GM23338 (cell line): ENCODE measurements at regions not wholly inside any gene's neighbourhood (a gene's known extent, or its start where the extent isn't known, plus 50 kb on each side); places are given as distances from the start of the nearest gene placed in this dataset.

Experiments
- ATAC-seq: fragments of 200-7000 bp; cut with Tn5 transposase; 3 replicates; pipeline ENCODE4 v1.9.1; 2020
- DNase-seq: peaks from one replicate; pipeline ENCODE4 v3.0.0-alpha.2; 2015; ENCODE audit warnings: low spot score
- H2AFZ ChIP-seq: fragments of 200-600 bp; sonication (generic); 2 replicates; pipeline ENCODE4 v1.8.0; 2016; ENCODE audit warnings: antibody characterized with exemption, mild to moderate bottlenecking, moderate library complexity
- H3F3A ChIP-seq: fragments of 200-600 bp; sonication (generic); replicated peaks from 2 replicates; pipeline ENCODE4 v1.8.0; 2017; ENCODE audit warnings: antibody characterized with exemption, mixed run types, low read depth
- H3K27ac ChIP-seq: fragments of 200-600 bp; sonication (generic); 2 replicates; pipeline ENCODE4 v1.6.1; 2016; ENCODE audit warnings: low read depth
- H3K27me3 ChIP-seq: fragments of 200-600 bp; sonication (generic); 2 replicates; pipeline ENCODE4 v1.8.0; 2016; ENCODE audit warnings: mild to moderate bottlenecking, mixed run types, moderate library complexity; ENCODE audit not compliant: insufficient read depth
- H3K36me3 ChIP-seq: fragments of 200-600 bp; sonication (generic); 2 replicates; pipeline ENCODE4 v1.8.0; 2016; ENCODE audit warnings: mild to moderate bottlenecking; ENCODE audit not compliant: insufficient read depth
- H3K4me1 ChIP-seq: fragments of 200-600 bp; sonication (generic); 2 replicates; pipeline ENCODE4 v1.8.0; 2016; ENCODE audit warnings: mild to moderate bottlenecking, moderate library complexity; ENCODE audit not compliant: insufficient read depth
- H3K4me2 ChIP-seq: fragments of 200-600 bp; sonication (generic); 2 replicates; pipeline ENCODE4 v1.7.1; 2017; ENCODE audit warnings: mixed run types
- H3K4me3 ChIP-seq: fragments of 200-600 bp; sonication (generic); 2 replicates; pipeline ENCODE4 v1.6.1; 2016; ENCODE audit warnings: mixed run types
- H3K79me2 ChIP-seq: fragments of 200-600 bp; sonication (generic); replicated peaks from 2 replicates; pipeline ENCODE4 v1.8.0; 2017; ENCODE audit warnings: mild to moderate bottlenecking; ENCODE audit not compliant: insufficient read depth
- H3K9me2 ChIP-seq: fragments of 200-600 bp; sonication (generic); 2 replicates; pipeline ENCODE4 v1.8.0; 2017; ENCODE audit not compliant: insufficient read depth
- H4K20me1 ChIP-seq: fragments of 200-600 bp; sonication (generic); replicated peaks from 2 replicates; pipeline ENCODE4 v1.8.0; 2017; ENCODE audit warnings: mild to moderate bottlenecking; ENCODE audit not compliant: insufficient read depth
- H3K27ac Mint-ChIP-seq: 2 replicates; pipeline ENCODE4 v1.8.0; 2020; ENCODE audit warnings: inconsistent platforms, mild to moderate bottlenecking, moderate library complexity, mixed read lengths
- H3K27me3 Mint-ChIP-seq: 3 replicates; pipeline ENCODE4 v1.8.0; 2022; ENCODE audit warnings: low read depth, mild to moderate bottlenecking, moderate library complexity, mixed read lengths, inconsistent platforms; ENCODE audit not compliant: insufficient read depth, poor library complexity
- H3K36me3 Mint-ChIP-seq: 3 replicates; pipeline ENCODE4 v1.8.0; 2021; ENCODE audit warnings: low read depth, mild to moderate bottlenecking, inconsistent platforms, moderate library complexity, mixed read lengths
- H3K4me1 Mint-ChIP-seq: 3 replicates; pipeline ENCODE4 v1.8.0; 2020; ENCODE audit warnings: mild to moderate bottlenecking, inconsistent platforms, mixed read lengths
- H3K4me3 Mint-ChIP-seq: 3 replicates; pipeline ENCODE4 v1.8.0; 2021; ENCODE audit warnings: moderate library complexity, mild to moderate bottlenecking, inconsistent platforms, mixed read lengths
- H3K9me3 Mint-ChIP-seq: 3 replicates; pipeline ENCODE4 v1.8.0; 2020; ENCODE audit warnings: moderate library complexity, mild to moderate bottlenecking, inconsistent platforms, mixed read lengths
- CREB1 ChIP-seq: fragments of 250-450 bp; sonication (Bioruptor Pico); IDR thresholded peaks from 2 replicates; pipeline ENCODE4 v1.5.0; 2020; ENCODE audit warnings: low read depth, mild to moderate bottlenecking, moderate library complexity
- CTCF ChIP-seq, 2 experiments: fragments of 200-600 bp in 1 of 2; sonication (generic) in 1 of 2; conservative IDR thresholded peaks; 2 replicates each; pipeline versions ENCODE4 v1.5.1 to v1.6.1; 2016 to 2017; ENCODE audit warnings: antibody characterized with exemption in 2 of 2, low read depth in 2 of 2, mild to moderate bottlenecking in 2 of 2, moderate library complexity in 1 of 2
- EZH2 ChIP-seq: fragments of 200-600 bp; sonication (generic); IDR thresholded peaks from one replicate; pipeline ENCODE4 v1.8.0; 2017; ENCODE audit warnings: antibody characterized with exemption, mild to moderate bottlenecking, low read depth; ENCODE audit not compliant: unreplicated experiment
- EZH2phosphoT487 ChIP-seq: fragments of 200-600 bp; sonication (generic); IDR thresholded peaks from one replicate; pipeline ENCODE4 v1.8.1; 2018; ENCODE audit warnings: antibody characterized with exemption; ENCODE audit not compliant: unreplicated experiment
- JUNB ChIP-seq: IDR thresholded peaks from one replicate; pipeline ENCODE4 v1.6.1; 2016; ENCODE audit warnings: antibody characterized with exemption; ENCODE audit not compliant: unreplicated experiment
- NANOG ChIP-seq: IDR thresholded peaks from 2 replicates; pipeline ENCODE4 v1.6.1; 2016; ENCODE audit warnings: antibody characterized with exemption, borderline replicate concordance
- POLR2AphosphoS5 ChIP-seq: IDR thresholded peaks from 2 replicates; pipeline ENCODE4 v1.6.1; 2016; ENCODE audit warnings: antibody characterized with exemption, low read depth
- REST ChIP-seq: IDR thresholded peaks from one replicate; pipeline ENCODE4 v1.6.1; 2018; ENCODE audit warnings: antibody characterized with exemption; ENCODE audit not compliant: unreplicated experiment
- STAT1 ChIP-seq: IDR thresholded peaks from one replicate; pipeline ENCODE4 v1.6.1; 2016; ENCODE audit warnings: antibody characterized with exemption; ENCODE audit not compliant: unreplicated experiment
- ZNF114 ChIP-seq: fragments of 250-450 bp; sonication (Bioruptor Pico); IDR thresholded peaks from 2 replicates; pipeline ENCODE4 v1.5.0; 2020; ENCODE audit warnings: mild to moderate bottlenecking, moderate library complexity
- ZNF331 ChIP-seq: fragments of 250-450 bp; sonication (Bioruptor Pico); IDR thresholded peaks from 2 replicates; pipeline ENCODE4 v1.5.0; 2020; ENCODE audit warnings: low read depth, mild to moderate bottlenecking, moderate library complexity
- ZNF462 ChIP-seq: fragments of 250-450 bp; sonication (Bioruptor Pico); IDR thresholded peaks from 2 replicates; pipeline ENCODE4 v1.5.0; 2020; ENCODE audit warnings: mild to moderate bottlenecking, moderate library complexity
- TF ChIP-seq, protein P1 (sequence below): IDR thresholded peaks from 2 replicates; pipeline ENCODE4 v1.6.1; 2016; ENCODE audit warnings: antibody characterized with exemption

- no peak for DNase-seq
- no peak overlapping the region for H3K4me3 Mint-ChIP-seq
- H3K27ac ChIP-seq, result no peak overlapping the region
- no peaks in the 10 kb centered on the region for H3F3A ChIP-seq
- H3K36me3 ChIP-seq, result no peaks in the 10 kb centered on the region
- TF ChIP-seq EZH2phosphoT487 (no peak), ZNF331 (CRISPR knock-in tag) (no peak), NANOG (no peak), ZNF114 (CRISPR knock-in tag) (no peak), STAT1 (no peak), CREB1 (CRISPR knock-in tag) (no peak), REST (no peak), CTCF (conservative IDR thresholded peaks at IDR 0.05; ENCODE audit: low read depth in 2 of 2) (no peak), JUNB (no peak), POLR2AphosphoS5 (no peak), EZH2 (no peak), ZNF462 (CRISPR knock-in tag) (no peak)
- TF ChIP-seq, protein P1, sequence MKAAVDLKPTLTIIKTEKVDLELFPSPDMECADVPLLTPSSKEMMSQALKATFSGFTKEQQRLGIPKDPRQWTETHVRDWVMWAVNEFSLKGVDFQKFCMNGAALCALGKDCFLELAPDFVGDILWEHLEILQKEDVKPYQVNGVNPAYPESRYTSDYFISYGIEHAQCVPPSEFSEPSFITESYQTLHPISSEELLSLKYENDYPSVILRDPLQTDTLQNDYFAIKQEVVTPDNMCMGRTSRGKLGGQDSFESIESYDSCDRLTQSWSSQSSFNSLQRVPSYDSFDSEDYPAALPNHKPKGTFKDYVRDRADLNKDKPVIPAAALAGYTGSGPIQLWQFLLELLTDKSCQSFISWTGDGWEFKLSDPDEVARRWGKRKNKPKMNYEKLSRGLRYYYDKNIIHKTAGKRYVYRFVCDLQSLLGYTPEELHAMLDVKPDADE, result no peak
- H3K4me1 ChIP-seq, result peaks cover 18% of the 10 kb centered on the region
- no peak for ATAC-seq
- H3K36me3 Mint-ChIP-seq, result no peaks in the 10 kb centered on the region; the same call in 2 of the 3 replicates
- peaks cover 20% of the 10 kb centered on the region for H3K4me1 Mint-ChIP-seq
- no peaks in the 10 kb centered on the region for H3K27me3 ChIP-seq
- no peak overlapping the region for H3K4me2 ChIP-seq
- H2AFZ ChIP-seq, result no peak overlapping the region
- H3K9me3 Mint-ChIP-seq, result no peaks in the 10 kb centered on the region
- H3K27ac Mint-ChIP-seq, result no peak overlapping the region
- no peaks in the 10 kb centered on the region for H3K27me3 Mint-ChIP-seq
- no peaks in the 10 kb centered on the region for H3K79me2 ChIP-seq
- no peaks in the 10 kb centered on the region; the same call in 1 of the 2 replicates for H3K9me2 ChIP-seq
- H4K20me1 ChIP-seq, result no peaks in the 10 kb centered on the region
- H3K4me3 ChIP-seq, result no peak overlapping the region
Measured at GRCh38 chr12:46470975-46471374, 98.4 kb upstream of the SLC38A2 start.
